GM18511 (cell line): ENCODE measurements at regions not wholly inside any gene's neighbourhood (a gene's known extent, or its start where the extent isn't known, plus 50 kb on each side); places are given as distances from the start of the nearest gene placed in this dataset.
"Not testable (repeated sequence)": the region's sequence is repeated elsewhere in the genome, so short reads cannot be mapped to it uniquely, and the experiment has no call there.

Experiments
- ATAC-seq: cut with Tn5 transposase; IDR thresholded peaks from one replicate; pipeline ENCODE4 v1.9.1; 2021; ENCODE audit warnings: mild to moderate bottlenecking, moderate library complexity; ENCODE audit not compliant: unreplicated experiment

GRCh38 chr18:14460364-14460763, 83.0 kb downstream of the POTEC start:
- not testable (repeated sequence) for ATAC-seq

GRCh38 chr18:14459826-14460225, 83.6 kb downstream of the POTEC start:
- not testable (repeated sequence) for ATAC-seq

GRCh38 chr18:14458009-14458945, 85.1 kb downstream of the POTEC start:
- not testable (repeated sequence) for ATAC-seq

- not testable (repeated sequence) for ATAC-seq
Observed at GRCh38 chr18:14450637-14451009, 92.8 kb downstream of the POTEC start.

GRCh38 chr18:14449995-14450636, 93.3 kb downstream of the POTEC start:
- not testable (repeated sequence) for ATAC-seq

GRCh38 chr18:14449062-14449461, 94.3 kb downstream of the POTEC start:
- ATAC-seq, result not testable (repeated sequence)

GRCh38 chr18:14447715-14448114, 95.7 kb downstream of the POTEC start:
- ATAC-seq, result not testable (repeated sequence)

- not testable (repeated sequence) for ATAC-seq
Observed at GRCh38 chr18:14435460-14435859, 107.9 kb downstream of the POTEC start.

- ATAC-seq, result not testable (repeated sequence)
Observed at GRCh38 chr18:14432371-14432770, 111.0 kb downstream of the POTEC start.

- not testable (repeated sequence) for ATAC-seq
Observed at GRCh38 chr18:14431031-14431521, 112.3 kb downstream of the POTEC start.

GRCh38 chr18:14415806-14416205, 127.6 kb downstream of the POTEC start:
- ATAC-seq, result not testable (repeated sequence)

- ATAC-seq, result not testable (repeated sequence)
Observed at GRCh38 chr18:14415399-14415798, 128.0 kb downstream of the POTEC start.

GRCh38 chr18:14395533-14395932, 147.9 kb downstream of the POTEC start:
- ATAC-seq, result not testable (repeated sequence)

GRCh38 chr18:14393563-14394103, 149.8 kb downstream of the POTEC start:
- ATAC-seq, result not testable (repeated sequence)

GRCh38 chr18:14392604-14393003, 150.8 kb downstream of the POTEC start:
- not testable (repeated sequence) for ATAC-seq

- not testable (repeated sequence) for ATAC-seq
Observed at GRCh38 chr18:14384961-14385360, 158.4 kb downstream of the POTEC start.

GRCh38 chr18:14382666-14383065, 160.7 kb downstream of the POTEC start:
- ATAC-seq, result not testable (repeated sequence)

- ATAC-seq, result not testable (repeated sequence)
Observed at GRCh38 chr18:14379489-14379888, 163.9 kb downstream of the POTEC start.

GRCh38 chr18:14378376-14378775, 165.0 kb downstream of the POTEC start:
- ATAC-seq, result not testable (repeated sequence)

- not testable (repeated sequence) for ATAC-seq
Observed at GRCh38 chr18:14361346-14361745, 182.1 kb downstream of the POTEC start.
